ENCODE measurements at regions not wholly inside any gene's neighbourhood (a gene's known extent, or its start where the extent isn't known, plus 50 kb on each side); places are given as distances from the start of the nearest gene placed in this dataset.
"Not testable (repeated sequence)": the region's sequence is repeated elsewhere in the genome, so short reads cannot be mapped to it uniquely, and the experiment has no call there.

DNA sequence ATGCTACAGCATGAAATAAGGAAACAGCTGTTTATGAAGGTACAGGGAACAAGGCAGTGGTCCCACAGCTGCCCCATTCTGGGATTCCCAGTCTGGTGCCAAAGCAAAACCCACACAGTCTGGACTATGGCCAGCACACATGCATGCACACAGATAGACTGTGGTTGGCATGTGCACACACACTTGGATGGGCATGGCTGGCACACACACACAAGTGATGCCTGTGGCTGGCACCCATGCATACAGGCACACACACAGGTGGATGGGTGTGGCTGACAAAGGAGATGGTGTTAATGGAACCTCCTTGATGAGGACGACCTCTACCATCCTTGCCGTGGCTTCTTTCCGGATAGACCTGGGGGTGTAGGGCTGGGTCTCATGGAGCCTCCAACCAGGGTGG is 114.0 kb upstream of the LYZL2 start:
- no peak for TF ChIP-seq FOXA1 (IDR thresholded peaks at IDR 0.05)
- no peak for TF ChIP-seq BHLHE40 (IDR thresholded peaks at IDR 0.05; ENCODE audit: borderline replicate concordance)
- TF ChIP-seq HDGF (IDR thresholded peaks at IDR 0.05; ENCODE audit: borderline replicate concordance): no peak
- TF ChIP-seq ELF4 (IDR thresholded peaks at IDR 0.05): no peak
- TF ChIP-seq NFRKB (IDR thresholded peaks at IDR 0.05): no peak
- no peak for TF ChIP-seq L3MBTL2 (conservative IDR thresholded peaks at IDR 0.05)
- TF ChIP-seq FOXM1 (IDR thresholded peaks at IDR 0.05; ENCODE audit: borderline replicate concordance): no peak
- TF ChIP-seq SUZ12 (IDR thresholded peaks at IDR 0.05): no peak
- no peak for TF ChIP-seq FOXK2 (IDR thresholded peaks at IDR 0.05)
- TF ChIP-seq, protein P1, sequence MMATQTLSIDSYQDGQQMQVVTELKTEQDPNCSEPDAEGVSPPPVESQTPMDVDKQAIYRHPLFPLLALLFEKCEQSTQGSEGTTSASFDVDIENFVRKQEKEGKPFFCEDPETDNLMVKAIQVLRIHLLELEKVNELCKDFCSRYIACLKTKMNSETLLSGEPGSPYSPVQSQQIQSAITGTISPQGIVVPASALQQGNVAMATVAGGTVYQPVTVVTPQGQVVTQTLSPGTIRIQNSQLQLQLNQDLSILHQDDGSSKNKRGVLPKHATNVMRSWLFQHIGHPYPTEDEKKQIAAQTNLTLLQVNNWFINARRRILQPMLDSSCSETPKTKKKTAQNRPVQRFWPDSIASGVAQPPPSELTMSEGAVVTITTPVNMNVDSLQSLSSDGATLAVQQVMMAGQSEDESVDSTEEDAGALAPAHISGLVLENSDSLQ (IDR thresholded peaks at IDR 0.05): no peak
- no peak for TF ChIP-seq ZNF384 (IDR thresholded peaks at IDR 0.05)
- POLR2A ChIA-PET: no interaction called here
- DNase-seq (ENCODE audit: extremely low spot score): no peak
- CTCF ChIA-PET: no interaction called here

DNA sequence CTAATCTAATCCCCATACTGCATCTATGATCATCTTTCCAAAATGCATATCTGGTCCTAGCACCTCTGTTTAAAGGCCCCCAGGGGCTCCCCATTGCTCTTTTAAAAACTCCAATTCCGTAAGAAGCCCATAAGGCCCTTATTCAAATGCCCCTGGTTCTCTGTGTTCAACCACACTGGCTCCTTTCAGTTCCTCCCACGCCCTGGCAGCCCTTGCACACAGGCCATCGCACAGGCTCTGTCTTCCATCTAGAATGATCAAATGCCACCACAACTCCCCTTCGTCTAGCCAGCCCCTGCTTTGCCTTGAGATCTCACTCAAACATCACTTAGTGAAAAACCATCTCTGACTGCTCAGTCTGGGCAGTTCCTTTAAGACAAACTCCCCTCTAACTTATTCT is 112.9 kb upstream of the LYZL2 start:
- no peak for DNase-seq (ENCODE audit: extremely low spot score)

DNA sequence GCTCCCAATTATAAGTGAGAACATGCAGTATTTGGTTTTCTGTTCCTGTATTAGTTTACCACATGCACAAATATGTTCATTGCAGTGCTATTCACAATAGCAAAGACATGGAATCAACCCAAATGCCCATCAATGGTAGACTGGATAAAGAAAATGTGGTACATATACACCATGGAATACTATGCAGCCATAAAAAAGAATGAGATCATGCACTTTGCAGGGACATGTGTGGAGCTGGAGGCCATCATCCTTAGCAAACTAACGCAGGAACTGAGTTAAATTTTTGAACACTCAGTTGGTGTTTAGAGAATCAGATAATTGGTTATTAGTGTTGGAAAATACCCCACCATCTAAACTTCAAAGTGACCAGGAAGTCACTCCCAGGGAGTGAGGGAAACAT is 111.2 kb upstream of the LYZL2 start:
- CTCF ChIA-PET: not testable (repeated sequence)

More for the DNA sequence above, 112.9 kb upstream of the LYZL2 start:
- ChIA-PET CTCF (no interaction called here), POLR2A (no interaction called here)
- TF ChIP-seq ZNF384 (IDR thresholded peaks at IDR 0.05) (no peak), ARNT (IDR thresholded peaks at IDR 0.05) (no peak), CTBP1 (IDR thresholded peaks at IDR 0.05; ENCODE audit: borderline replicate concordance) (no peak), HDGF (IDR thresholded peaks at IDR 0.05; ENCODE audit: borderline replicate concordance) (no peak), TARDBP (IDR thresholded peaks at IDR 0.05) (no peak), FOXA1 (IDR thresholded peaks at IDR 0.05) (no peak)
- TF ChIP-seq, protein P1 (IDR thresholded peaks at IDR 0.05): no peak

DNA sequence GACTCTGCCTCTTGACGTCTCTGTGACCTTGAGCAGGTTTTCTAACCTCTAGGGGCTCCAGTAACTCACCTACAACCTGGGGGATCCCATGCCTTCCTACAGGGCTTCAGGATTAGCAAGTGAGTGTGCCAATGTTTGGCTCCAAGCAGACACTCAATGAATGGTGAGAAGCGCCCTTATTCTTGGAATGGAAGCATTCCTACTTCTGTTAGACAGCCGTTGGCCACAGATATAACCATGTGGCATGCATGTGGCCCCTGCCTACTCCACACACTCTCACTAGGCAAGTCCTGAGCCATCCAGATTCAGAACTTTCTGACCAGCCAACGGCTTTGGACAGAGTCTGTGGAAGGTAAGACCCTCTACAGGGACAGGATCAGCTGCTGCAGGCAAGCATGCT is 108.9 kb upstream of the LYZL2 start:
- ChIA-PET CTCF (no interaction called here), POLR2A (no interaction called here)
- TF ChIP-seq FOXA1 (IDR thresholded peaks at IDR 0.05) (no peak), NFRKB (IDR thresholded peaks at IDR 0.05) (no peak)
- DNase-seq (ENCODE audit: extremely low spot score): no peak

More for the DNA sequence above, 111.2 kb upstream of the LYZL2 start:
- POLR2A ChIA-PET; DNase-seq (ENCODE audit: extremely low spot score): not testable (repeated sequence)

DNA sequence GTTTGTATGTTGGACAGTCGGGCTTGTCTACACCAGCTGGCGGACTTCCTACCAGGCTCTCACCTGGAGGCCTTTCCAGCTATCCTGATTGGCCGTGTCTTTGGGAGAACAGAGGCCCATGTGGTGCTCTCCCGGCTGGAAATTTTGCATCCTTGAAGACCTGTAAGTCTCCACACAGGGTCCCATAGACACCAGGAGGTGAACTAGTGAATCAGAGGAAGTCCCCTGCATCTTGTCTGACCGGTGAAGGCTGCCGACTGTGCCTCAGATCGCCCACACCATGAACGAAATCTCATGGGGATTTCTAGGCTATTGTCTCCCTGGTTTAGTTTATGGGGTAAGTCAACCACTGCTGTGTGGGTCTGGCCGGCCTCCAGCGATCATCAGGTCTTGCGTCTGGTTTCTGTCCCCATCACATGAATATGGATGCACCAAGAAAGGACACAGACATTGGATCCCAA is 108.4 kb upstream of the LYZL2 start:
- TF ChIP-seq ELF4 (IDR thresholded peaks at IDR 0.05): no peak
- TF ChIP-seq HDGF (IDR thresholded peaks at IDR 0.05; ENCODE audit: borderline replicate concordance): no peak
- no peak for TF ChIP-seq TARDBP (IDR thresholded peaks at IDR 0.05)
- TF ChIP-seq CTBP1 (IDR thresholded peaks at IDR 0.05; ENCODE audit: borderline replicate concordance): no peak
- no peak for TF ChIP-seq ZNF384 (IDR thresholded peaks at IDR 0.05)
- TF ChIP-seq L3MBTL2 (conservative IDR thresholded peaks at IDR 0.05): no peak
- TF ChIP-seq SP1 (IDR thresholded peaks at IDR 0.05): no peak
- TF ChIP-seq ARNT (IDR thresholded peaks at IDR 0.05): no peak
- TF ChIP-seq FOXK2 (IDR thresholded peaks at IDR 0.05): no peak
- TF ChIP-seq BHLHE40 (IDR thresholded peaks at IDR 0.05; ENCODE audit: borderline replicate concordance): no peak
- TF ChIP-seq, protein P1 (IDR thresholded peaks at IDR 0.05): no peak
- no peak for TF ChIP-seq SUZ12 (IDR thresholded peaks at IDR 0.05)
- no peak for TF ChIP-seq FOXA1 (IDR thresholded peaks at IDR 0.05)
- ChIA-PET POLR2A (no interaction called here), CTCF (no interaction called here)
- DNase-seq (ENCODE audit: extremely low spot score): no peak

DNA sequence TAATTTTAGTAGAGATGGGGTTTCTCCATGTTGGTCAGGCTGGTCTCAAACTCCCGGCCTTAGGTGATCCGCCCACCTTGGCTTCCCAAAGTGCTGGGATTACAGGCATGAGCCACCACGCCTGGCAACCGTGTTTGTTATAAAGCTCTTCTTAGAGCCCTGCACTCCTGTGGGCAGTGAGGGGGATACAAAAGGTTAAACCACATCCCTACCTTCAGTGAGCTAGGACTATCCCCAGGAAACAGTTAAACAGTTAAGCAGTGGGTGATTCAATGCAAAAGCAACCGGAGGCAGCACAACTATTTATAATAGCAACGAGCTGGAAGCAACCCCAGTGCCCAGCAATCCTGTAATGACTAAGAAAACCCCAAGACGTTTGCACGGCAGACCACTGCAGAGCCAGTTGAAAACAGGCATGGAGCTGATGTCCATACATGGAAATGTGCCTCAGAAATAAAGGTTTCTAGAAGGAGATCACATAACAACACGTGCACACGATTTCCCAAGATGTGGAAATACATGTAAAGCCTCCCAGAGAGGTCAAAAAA is 107.2 kb upstream of the LYZL2 start:
- ChIA-PET POLR2A (no interaction called here), CTCF (no interaction called here)
- no peak for DNase-seq (ENCODE audit: extremely low spot score)
- no peak for TF ChIP-seq TARDBP (IDR thresholded peaks at IDR 0.05)
- no peak for TF ChIP-seq FOXA1 (IDR thresholded peaks at IDR 0.05)
- TF ChIP-seq SP1 (IDR thresholded peaks at IDR 0.05): no peak
- no peak for TF ChIP-seq NFRKB (IDR thresholded peaks at IDR 0.05)
- TF ChIP-seq, protein P1 (IDR thresholded peaks at IDR 0.05): no peak
- TF ChIP-seq BHLHE40 (IDR thresholded peaks at IDR 0.05; ENCODE audit: borderline replicate concordance): no peak
- no peak for TF ChIP-seq ELF4 (IDR thresholded peaks at IDR 0.05)
- no peak for TF ChIP-seq FOXM1 (IDR thresholded peaks at IDR 0.05; ENCODE audit: borderline replicate concordance)

DNA sequence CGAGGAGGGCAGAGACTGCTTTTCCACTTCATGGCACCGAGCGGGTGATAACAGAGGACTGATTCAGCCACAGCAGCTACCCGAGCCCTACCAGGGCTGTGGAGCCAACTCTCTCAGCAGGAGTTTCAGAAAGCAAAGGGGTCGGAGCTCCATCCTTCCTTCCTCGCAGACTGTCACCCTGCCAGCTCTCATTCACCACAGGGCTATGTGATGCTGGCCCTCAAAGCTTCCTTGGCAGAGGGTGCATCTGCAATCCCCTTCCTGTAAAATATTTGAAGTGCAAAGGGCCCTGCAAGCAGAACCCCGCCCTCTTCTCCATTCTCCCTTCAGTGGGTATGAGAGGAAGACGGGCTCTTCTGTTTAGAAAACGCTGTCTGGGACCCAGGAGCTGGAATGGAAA is 105.3 kb upstream of the LYZL2 start:
- DNase-seq (ENCODE audit: extremely low spot score): no peak
- CTCF ChIA-PET: no interaction called here
- POLR2A ChIA-PET: no interaction called here

More for the DNA sequence above, 105.3 kb upstream of the LYZL2 start:
- TF ChIP-seq FOXM1 (IDR thresholded peaks at IDR 0.05; ENCODE audit: borderline replicate concordance) (no peak), BHLHE40 (IDR thresholded peaks at IDR 0.05; ENCODE audit: borderline replicate concordance) (no peak), TARDBP (IDR thresholded peaks at IDR 0.05) (no peak), FOXA1 (IDR thresholded peaks at IDR 0.05) (no peak), SP1 (IDR thresholded peaks at IDR 0.05) (no peak), NFRKB (IDR thresholded peaks at IDR 0.05) (no peak), HDGF (IDR thresholded peaks at IDR 0.05; ENCODE audit: borderline replicate concordance) (no peak), FOXK2 (IDR thresholded peaks at IDR 0.05) (no peak), CTBP1 (IDR thresholded peaks at IDR 0.05; ENCODE audit: borderline replicate concordance) (no peak), ZNF384 (IDR thresholded peaks at IDR 0.05) (no peak), LEF1 (IDR thresholded peaks at IDR 0.05; ENCODE audit: borderline replicate concordance) (no peak), ARNT (IDR thresholded peaks at IDR 0.05) (no peak)
- TF ChIP-seq, protein P1 (IDR thresholded peaks at IDR 0.05): no peak
